ENCODE measurements at regions not wholly inside any gene's neighbourhood (a gene's known extent, or its start where the extent isn't known, plus 50 kb on each side); places are given as distances from the start of the nearest gene placed in this dataset.

GRCh38 chr2:212667751-212668316 is 129.2 kb upstream of the ERBB4 start:
- TF ChIP-seq CTCF (IDR thresholded peaks at IDR 0.05) (no peak), POLR2A (IDR thresholded peaks at IDR 0.05) (no peak)
